Amygdala (tissue), 56 donors: ENCODE measurements at regions not wholly inside any gene's neighbourhood (a gene's known extent, or its start where the extent isn't known, plus 50 kb on each side); places are given as distances from the start of the nearest gene placed in this dataset.

Experiments used
- DNase-seq, 56 donors: peaks; one replicate each; lab custom pipeline; 2025; lab: John Stamatoyannopoulos, UW

DNA sequence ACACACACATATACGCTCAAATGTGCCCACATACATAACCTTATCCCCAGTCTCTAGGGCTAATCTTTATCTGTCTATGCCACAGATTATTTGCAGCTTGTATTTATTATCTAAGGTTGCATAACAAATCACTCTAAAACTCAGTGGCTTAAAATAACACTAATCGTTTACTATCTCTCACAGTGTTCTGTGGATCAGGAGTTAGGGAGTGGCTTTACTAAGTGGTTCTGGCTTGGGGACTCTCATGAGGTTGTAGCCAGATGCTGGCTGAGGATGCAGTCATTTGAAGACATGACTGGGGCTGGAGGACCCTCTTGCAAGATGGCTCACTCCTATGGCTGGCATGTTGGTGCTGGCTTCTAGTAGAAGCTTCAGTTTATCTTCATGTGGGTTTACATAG is 68.5 kb upstream of the LNX1 start:
- no peak for DNase-seq

DNA sequence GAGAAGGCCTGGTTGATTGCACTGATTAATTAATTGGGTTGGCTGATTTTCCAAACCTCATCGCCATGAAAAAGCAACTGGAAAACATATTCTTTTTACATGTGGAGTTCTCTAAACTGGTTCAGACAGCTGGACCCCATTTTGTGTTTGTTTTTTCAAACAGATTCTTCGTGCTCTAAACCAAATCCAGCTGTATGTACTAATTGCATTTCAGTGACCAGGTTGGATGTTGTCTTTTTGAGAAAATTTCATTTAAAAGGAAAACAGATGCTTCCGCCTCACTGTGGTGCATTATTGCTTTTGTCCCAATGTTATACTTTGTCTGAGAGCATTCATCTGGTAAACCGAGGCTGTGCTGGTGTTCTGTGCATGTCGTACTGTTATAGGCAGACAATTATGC is 67.8 kb upstream of the LNX1 start:
- DNase-seq: no peak

DNA sequence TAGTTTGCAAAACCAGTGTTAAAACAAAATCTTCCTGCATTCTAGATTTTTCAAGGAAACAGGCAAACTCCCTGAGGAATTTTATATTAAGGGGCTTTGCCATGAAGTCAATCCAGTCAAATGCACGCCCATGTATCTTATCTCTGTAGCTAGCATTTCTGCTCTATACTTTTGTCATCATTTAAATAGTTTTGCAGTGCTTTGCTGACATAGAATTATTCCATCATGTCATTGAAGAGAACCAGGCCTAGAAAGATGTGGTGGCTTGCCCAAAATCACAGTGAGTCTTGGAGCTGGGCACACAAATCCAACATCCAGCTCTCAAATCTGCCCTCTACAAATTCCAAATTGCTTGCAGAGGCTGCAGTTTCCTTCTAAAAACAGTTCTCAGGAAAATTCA is 66.7 kb upstream of the LNX1 start:
- no peak for DNase-seq

DNA sequence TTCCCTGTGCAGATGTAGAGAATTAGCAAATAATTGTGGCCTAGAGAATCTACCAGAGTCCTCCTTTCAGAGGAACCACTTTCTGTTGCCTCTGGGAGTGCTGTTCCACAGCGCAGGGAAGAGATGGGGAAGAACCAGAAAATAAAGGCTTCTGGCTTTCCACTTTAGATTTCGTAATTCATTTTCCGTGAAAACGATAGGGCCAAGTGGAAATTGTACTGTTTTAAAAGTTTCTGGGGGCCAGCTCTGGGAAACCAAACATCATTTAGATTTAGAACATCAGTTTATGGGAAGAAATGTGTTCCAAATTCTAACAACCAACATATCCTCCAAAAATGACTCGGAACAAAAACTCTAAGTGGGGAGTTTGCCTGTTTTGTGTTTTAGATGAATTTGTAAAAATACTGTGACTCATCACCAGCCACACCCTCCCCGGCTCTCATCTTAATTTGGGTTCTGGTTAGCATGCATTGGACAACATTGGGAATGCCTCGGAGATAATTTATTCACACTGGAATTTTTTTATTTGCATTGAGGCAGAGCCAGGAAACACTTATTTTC is 65.2 kb upstream of the LNX1 start:
- DNase-seq: no peak

DNA sequence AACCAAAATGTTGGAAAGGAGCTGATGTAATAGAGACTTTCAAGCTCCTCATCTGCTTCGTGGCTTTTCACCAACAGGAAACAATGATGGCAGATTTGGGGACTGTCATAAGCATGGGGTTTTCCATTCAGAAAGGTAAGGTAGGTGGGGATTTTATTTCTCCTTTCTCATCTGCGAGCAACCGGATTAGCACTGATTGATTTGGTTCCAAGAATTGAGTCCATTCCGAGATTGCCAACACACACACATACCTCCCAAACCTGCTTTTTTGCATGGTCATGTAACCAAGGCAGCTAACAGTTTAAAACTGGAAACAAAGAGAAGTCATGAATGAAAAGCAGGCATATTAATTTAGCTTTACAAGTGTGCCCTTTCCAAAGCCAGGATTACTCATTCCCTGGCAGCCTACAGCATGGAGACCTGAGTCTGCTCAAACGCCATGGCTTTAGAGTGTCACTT is 63.0 kb upstream of the LNX1 start:
- DNase-seq: no peak

DNA sequence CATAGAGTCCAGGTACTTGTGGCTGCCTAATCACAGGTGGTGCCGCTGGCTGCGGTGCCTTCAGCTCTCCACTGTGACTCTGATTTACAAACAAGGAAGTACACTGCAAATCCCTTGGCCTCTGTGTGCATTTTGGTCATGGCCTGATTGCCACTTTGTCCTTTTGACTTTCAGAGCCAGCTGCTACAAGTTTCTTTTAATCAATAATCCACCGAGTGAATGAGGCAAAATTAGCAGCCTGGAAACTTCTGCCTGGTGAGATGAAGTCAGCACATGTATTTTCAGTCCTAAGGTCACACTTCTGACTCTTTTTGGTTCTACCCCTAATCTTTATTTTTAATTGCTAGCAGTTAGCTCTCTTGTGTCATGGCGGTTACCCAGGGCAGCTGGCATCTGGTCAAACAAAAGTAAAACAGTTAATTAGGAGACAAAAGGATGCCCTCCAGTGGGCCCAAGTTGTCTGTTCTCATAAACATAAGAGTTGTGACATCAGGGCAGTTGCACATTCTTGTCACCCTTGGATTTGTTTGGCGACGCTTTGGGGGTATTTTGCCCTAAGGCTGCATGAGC is 62.3 kb upstream of the LNX1 start:
- no peak for DNase-seq

DNA sequence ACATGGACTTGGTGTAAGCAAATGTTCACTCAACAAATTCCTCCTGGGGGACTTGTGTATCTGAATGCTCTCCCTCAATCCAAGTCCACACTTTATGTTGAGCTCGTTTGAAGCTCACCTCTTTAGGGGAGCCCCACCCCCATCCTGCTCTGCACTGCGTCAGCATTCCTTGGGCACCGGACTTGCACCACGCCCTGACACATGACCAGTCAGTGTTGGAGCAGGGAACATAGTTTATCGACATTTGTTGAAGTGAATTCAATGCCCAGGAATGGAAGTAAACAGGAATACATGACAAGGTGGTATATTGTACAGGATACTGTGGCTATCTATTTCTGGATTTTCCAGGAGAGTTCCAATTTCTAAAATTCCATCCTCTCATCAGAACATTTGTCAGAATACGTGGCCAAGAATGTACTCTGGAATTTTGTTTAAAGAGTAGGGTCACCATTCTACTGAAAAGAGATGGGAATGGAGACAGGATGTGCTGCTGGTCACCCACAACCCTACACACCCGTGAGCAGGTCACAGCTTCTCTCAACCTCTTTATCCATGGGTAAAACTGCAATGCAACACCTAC is 60.0 kb upstream of the LNX1 start:
- no peak for DNase-seq

DNA sequence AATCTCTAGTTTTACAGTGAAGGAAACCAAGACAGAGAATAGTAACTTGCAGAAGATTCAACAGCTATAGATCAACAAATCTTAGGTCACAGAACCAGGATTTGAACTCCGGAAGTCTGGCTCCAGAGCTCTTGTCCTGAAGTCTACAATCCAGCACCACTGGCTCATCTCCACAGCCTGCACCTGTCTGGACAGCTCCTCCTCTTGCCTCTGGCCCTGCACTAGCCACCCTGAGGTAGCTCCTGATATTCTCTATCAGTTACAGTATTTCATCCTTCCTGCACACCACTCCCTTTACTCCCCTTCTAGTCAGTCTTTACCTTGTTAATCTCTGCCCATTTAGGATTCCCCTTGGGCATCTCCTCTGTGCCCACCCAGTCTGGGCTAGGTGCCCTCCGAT is 58.1 kb upstream of the LNX1 start:
- DNase-seq: no peak

DNA sequence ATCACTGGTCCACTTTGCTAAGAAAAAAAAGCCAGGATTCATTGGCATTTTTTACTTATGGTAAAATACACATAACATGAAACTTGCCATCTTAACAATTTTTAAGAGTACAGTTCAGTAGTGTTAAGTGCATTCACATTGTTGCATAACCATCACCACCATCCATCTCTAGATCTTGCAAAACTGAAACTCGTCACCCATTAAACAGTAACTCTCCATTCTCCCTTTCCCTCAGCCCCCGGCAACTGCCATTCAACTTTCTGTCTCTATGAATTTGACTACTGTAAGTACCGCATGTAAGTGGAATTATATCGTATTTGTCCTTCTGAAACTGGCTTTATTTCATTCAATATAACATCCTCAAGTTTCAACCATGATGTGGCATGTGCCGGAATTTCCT is 56.3 kb upstream of the LNX1 start:
- no peak for DNase-seq

DNA sequence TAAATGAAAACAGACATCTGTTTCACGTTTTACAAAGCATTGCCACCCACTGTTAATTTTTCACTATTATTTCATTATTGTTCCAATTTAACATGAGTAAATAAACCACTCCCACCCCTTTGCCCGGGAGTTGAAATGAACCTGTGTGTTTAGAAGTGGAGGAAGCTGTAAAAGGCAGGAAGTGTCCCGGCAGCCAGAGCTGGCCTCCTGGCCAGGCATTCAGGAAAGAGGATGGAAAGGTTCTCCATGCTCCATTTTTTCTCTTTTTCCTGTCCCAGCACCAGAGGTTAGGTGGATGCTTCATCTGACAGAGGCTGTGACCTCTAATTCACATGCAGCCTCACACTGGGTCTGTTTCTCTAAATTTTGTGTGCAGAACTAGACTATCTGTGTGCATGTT is 55.5 kb upstream of the LNX1 start:
- DNase-seq: no peak

DNA sequence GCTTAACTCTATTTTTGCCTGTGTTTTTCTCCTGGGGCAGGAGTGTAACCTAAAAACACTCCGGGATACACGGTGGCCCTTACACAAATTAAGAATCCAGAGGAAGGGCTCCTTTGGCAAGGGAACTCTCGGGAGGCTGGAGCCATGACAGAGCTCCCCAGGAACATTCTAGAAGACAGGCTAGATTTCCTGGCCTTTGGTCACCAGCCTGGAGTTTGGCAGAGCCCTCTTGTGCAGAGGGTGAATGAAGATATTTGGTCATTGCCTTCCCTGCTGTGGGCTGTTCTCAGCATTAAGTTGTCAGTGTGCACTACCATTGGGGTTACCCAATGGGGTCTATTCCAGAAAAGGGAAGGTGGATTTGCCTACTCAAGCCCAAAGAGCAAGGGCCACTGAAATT is 53.8 kb upstream of the LNX1 start:
- DNase-seq: no peak

DNA sequence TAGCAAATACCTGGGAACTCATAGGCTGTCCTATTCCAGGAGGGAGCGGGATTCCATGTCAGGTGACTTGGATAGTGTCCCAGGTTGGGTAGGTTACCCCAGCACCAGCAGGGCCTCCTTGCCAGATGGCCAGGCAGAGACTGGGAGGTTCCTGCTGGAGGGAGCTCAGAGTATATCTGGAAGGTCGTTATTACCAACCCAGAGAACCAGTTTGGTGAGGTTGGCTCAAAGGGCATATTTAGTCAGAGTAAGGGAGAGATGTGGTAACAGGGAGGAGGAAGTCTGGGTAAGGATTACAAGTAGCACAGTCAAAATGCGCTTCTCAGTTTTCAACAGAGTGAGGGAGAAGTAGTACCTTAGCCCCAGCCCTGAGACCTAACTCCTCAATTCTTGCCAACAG is 53.3 kb upstream of the LNX1 start:
- no peak for DNase-seq
